H9 (cell line): ENCODE measurements at regions not wholly inside any gene's neighbourhood (a gene's known extent, or its start where the extent isn't known, plus 50 kb on each side); places are given as distances from the start of the nearest gene placed in this dataset.

Source experiments
- DNase-seq: peaks from one replicate; pipeline ENCODE4 v3.0.0-alpha.2; 2017
- H2AFZ ChIP-seq: one replicate; pipeline ENCODE4 v1.6.1; 2013; ENCODE audit warnings: mild to moderate bottlenecking, low read length, control low read depth, moderate library complexity
- H2AK5ac ChIP-seq: 2 replicates; pipeline ENCODE4 v1.6.1; 2013; ENCODE audit warnings: low read length, control low read depth, mixed read lengths; ENCODE audit not compliant: insufficient read length
- H2BK120ac ChIP-seq: one replicate; pipeline ENCODE4 v1.6.1; 2013; ENCODE audit warnings: low read depth, mild to moderate bottlenecking, low read length, control low read depth, inconsistent platforms; ENCODE audit not compliant: poor library complexity, severe bottlenecking
- H2BK12ac ChIP-seq: 2 replicates; pipeline ENCODE4 v1.6.1; 2013; ENCODE audit warnings: low read length, control low read depth, mixed read lengths, low read depth; ENCODE audit not compliant: insufficient read length
- H2BK15ac ChIP-seq: 2 replicates; pipeline ENCODE4 v1.6.1; 2013; ENCODE audit warnings: low read depth, low read length, control low read depth
- H2BK20ac ChIP-seq: one replicate; pipeline ENCODE4 v1.6.1; 2013; ENCODE audit warnings: low read depth, mild to moderate bottlenecking, low read length, control low read depth, inconsistent platforms; ENCODE audit not compliant: poor library complexity, severe bottlenecking
- H2BK5ac ChIP-seq: 2 replicates; pipeline ENCODE4 v1.6.1; 2013; ENCODE audit warnings: low read length, control low read depth, mixed read lengths; ENCODE audit not compliant: insufficient read length
- H3K14ac ChIP-seq: 2 replicates; pipeline ENCODE4 v1.6.1; 2013; ENCODE audit warnings: low read length, control low read depth; ENCODE audit not compliant: insufficient read depth
- H3K18ac ChIP-seq: 2 replicates; pipeline ENCODE4 v1.6.1; 2013; ENCODE audit warnings: low read depth, mild to moderate bottlenecking, mixed read lengths, low read length, control low read depth; ENCODE audit not compliant: insufficient read length
- H3K23ac ChIP-seq: 2 replicates; pipeline ENCODE4 v1.6.1; 2013; ENCODE audit warnings: low read length, control low read depth, mixed read lengths, low read depth; ENCODE audit not compliant: insufficient read length
- H3K23me2 ChIP-seq: 2 replicates; pipeline ENCODE4 v1.6.1; 2013; ENCODE audit warnings: low read depth, mild to moderate bottlenecking, mixed read lengths, low read length, control low read depth; ENCODE audit not compliant: insufficient read length, poor library complexity, severe bottlenecking
- H3K27ac ChIP-seq: 2 replicates; pipeline ENCODE4 v1.5.1; 2013; ENCODE audit warnings: low read length, control low read depth, mixed read lengths, low read depth; ENCODE audit not compliant: insufficient read length
- H3K27me3 ChIP-seq: 2 replicates; pipeline ENCODE4 v1.6.1; 2013; ENCODE audit warnings: low read length, control low read depth, inconsistent platforms; ENCODE audit not compliant: insufficient read depth
- H3K4ac ChIP-seq: 2 replicates; pipeline ENCODE4 v1.6.1; 2013; ENCODE audit warnings: low read depth, mild to moderate bottlenecking, control low read depth, inconsistent platforms, low read length, moderate library complexity
- H3K4me1 ChIP-seq: 2 replicates; pipeline ENCODE4 v1.6.1; 2013; ENCODE audit warnings: low read length, control low read depth, inconsistent platforms; ENCODE audit not compliant: insufficient read depth
- H3K4me2 ChIP-seq: 2 replicates; pipeline ENCODE4 v1.6.1; 2013; ENCODE audit warnings: low read length, control low read depth, mixed read lengths; ENCODE audit not compliant: insufficient read length, insufficient read depth
- H3K56ac ChIP-seq: 2 replicates; pipeline ENCODE4 v1.6.1; 2013; ENCODE audit warnings: low read depth, mild to moderate bottlenecking, mixed read lengths, low read length, control low read depth; ENCODE audit not compliant: insufficient read length
- H3K79me1 ChIP-seq: 2 replicates; pipeline ENCODE4 v1.6.1; 2013; ENCODE audit warnings: low read depth, mild to moderate bottlenecking, moderate library complexity, low read length, control low read depth, inconsistent platforms; ENCODE audit not compliant: insufficient read depth, poor library complexity, severe bottlenecking
- H3K79me2 ChIP-seq: 2 replicates; pipeline ENCODE4 v1.6.1; 2013; ENCODE audit warnings: low read length, control low read depth, inconsistent platforms; ENCODE audit not compliant: insufficient read depth
- H3K9ac ChIP-seq: 2 replicates; pipeline ENCODE4 v1.6.1; 2013; ENCODE audit warnings: low read length, control low read depth, mixed read lengths; ENCODE audit not compliant: insufficient read length; ENCODE audit errors: extremely low read depth
- H3K9me3 ChIP-seq: one replicate; pipeline ENCODE4 v1.6.1; 2013; ENCODE audit warnings: low read depth, low read length, inconsistent platforms; ENCODE audit not compliant: control insufficient read depth
- H3T11ph ChIP-seq: one replicate; pipeline ENCODE4 v1.6.1; 2013; ENCODE audit warnings: mild to moderate bottlenecking, low read length, control low read depth, inconsistent platforms
- H4K20me1 ChIP-seq: one replicate; pipeline ENCODE4 v1.6.1; 2013; ENCODE audit not compliant: control insufficient read depth, insufficient read length, insufficient read depth
- H4K5ac ChIP-seq: 2 replicates; pipeline ENCODE4 v1.6.1; 2013; ENCODE audit warnings: low read depth, mild to moderate bottlenecking, mixed read lengths, low read length, control low read depth; ENCODE audit not compliant: insufficient read length
- H4K8ac ChIP-seq: replicated peaks from 2 replicates; pipeline ENCODE4 v1.6.1; 2013; ENCODE audit warnings: low read length, control low read depth, mixed read lengths, low read depth; ENCODE audit not compliant: insufficient read length
- H4K91ac ChIP-seq: 2 replicates; pipeline ENCODE4 v1.6.1; 2013; ENCODE audit warnings: low read depth, mild to moderate bottlenecking, moderate library complexity, mixed read lengths, low read length, control low read depth; ENCODE audit not compliant: insufficient read length
- H3K27ac Mint-ChIP-seq, 3 experiments: 2 replicates in 2 of 3; 3 replicates in 1 of 3; pipeline ENCODE4 v1.8.0; 2020 to 2021; ENCODE audit warnings: mixed read lengths in 3 of 3, mild to moderate bottlenecking in 1 of 3, moderate library complexity in 1 of 3
- H3K27me3 Mint-ChIP-seq: 2 replicates; pipeline ENCODE4 v1.8.0; 2021; ENCODE audit warnings: low read depth, mild to moderate bottlenecking, moderate library complexity, mixed read lengths
- H3K36me3 Mint-ChIP-seq, 3 experiments: 2 replicates in 2 of 3; 3 replicates in 1 of 3; pipeline ENCODE4 v1.8.0; 2020 to 2021; ENCODE audit warnings: low read depth in 3 of 3, mixed read lengths in 3 of 3; ENCODE audit not compliant: insufficient read depth in 1 of 3
- H3K4me1 Mint-ChIP-seq, 2 experiments: 2 replicates each; pipeline ENCODE4 v1.8.0; 2020; ENCODE audit warnings: mixed read lengths in 2 of 2
- H3K4me3 Mint-ChIP-seq, 2 experiments: 2 replicates in 1 of 2; 3 replicates in 1 of 2; pipeline ENCODE4 v1.8.0; 2020 to 2021; ENCODE audit warnings: mild to moderate bottlenecking in 2 of 2, mixed read lengths in 2 of 2, moderate library complexity in 1 of 2
- H3K9me3 Mint-ChIP-seq, 2 experiments: 2 replicates in 1 of 2; 3 replicates in 1 of 2; pipeline ENCODE4 v1.8.0; 2020; ENCODE audit warnings: mild to moderate bottlenecking in 2 of 2, mixed read lengths in 2 of 2, moderate library complexity in 1 of 2
- WGBS: extraction: QIAGEN DNeasy Blood & Tissue Kit; methylation state at CpG from one replicate; pipeline ENCODE4 v1.1.7; 2013; ENCODE audit warnings: missing lambda C conversion rate, low lambda C conversion rate, mixed read lengths; ENCODE audit not compliant: insufficient read length; ENCODE audit errors: extremely low coverage; 5-methylcytosine and 5-hydroxymethylcytosine counted together
- TF ChIP-seq, protein P1 (sequence below): fragments of 200-600 bp; sonication (generic); conservative IDR thresholded peaks from 3 replicates; pipeline ENCODE4 v1.8.0; 2021; ENCODE audit warnings: antibody characterized with exemption, mild to moderate bottlenecking

DNA sequence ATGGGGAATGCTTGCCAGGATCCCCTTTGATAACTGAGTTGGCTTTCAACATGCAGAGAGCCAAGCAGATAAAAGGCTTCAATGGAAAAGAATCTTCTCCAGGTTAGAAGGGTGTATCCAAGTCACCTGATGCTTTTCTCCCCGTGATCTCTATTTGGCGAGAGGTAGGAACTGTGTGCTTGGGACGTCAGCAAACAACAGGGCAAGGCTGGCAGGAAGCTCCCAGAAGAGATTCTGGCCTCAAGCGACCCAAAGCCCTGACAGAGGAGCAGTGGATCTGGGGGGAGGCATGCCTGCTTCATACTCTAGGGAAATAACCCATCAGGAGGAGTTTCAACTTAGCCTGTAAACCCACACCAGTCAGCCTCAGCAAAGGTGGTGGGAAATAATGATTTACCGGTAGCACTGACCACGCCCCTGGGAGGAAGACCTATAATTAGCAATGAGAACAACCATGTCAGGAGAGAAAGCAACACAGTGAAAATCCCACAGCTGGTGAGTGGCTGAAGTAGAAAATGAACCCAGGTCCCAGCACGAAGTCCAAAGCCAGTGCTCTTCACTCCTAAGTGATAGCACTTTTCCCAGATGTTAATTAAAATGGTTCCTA lies 76.3 kb upstream of the SEC11C start:
- no peak overlapping the region for H3K9ac ChIP-seq
- no peak overlapping the region for H2AK5ac ChIP-seq
- H2BK5ac ChIP-seq: no peak overlapping the region
- no peaks in the 10 kb centered on the region for H3K27me3 ChIP-seq
- Mint-ChIP-seq H3K27ac (no peak overlapping the region), H3K4me1 (peaks cover 0 to 5% of the 10 kb centered on the region in 2 experiments; a peak in 2 of 4 replicates), H3K4me3 (no peak overlapping the region), H3K27me3 (no peaks in the 10 kb centered on the region), H3K9me3 (no peaks in the 10 kb centered on the region; a peak in 1 of 5 replicates), H3K36me3 (no peaks in the 10 kb centered on the region)
- H3K23me2 ChIP-seq: no peaks in the 10 kb centered on the region
- H3K79me1 ChIP-seq: no peaks in the 10 kb centered on the region
- no peak overlapping the region for H3K56ac ChIP-seq
- TF ChIP-seq, protein P1, sequence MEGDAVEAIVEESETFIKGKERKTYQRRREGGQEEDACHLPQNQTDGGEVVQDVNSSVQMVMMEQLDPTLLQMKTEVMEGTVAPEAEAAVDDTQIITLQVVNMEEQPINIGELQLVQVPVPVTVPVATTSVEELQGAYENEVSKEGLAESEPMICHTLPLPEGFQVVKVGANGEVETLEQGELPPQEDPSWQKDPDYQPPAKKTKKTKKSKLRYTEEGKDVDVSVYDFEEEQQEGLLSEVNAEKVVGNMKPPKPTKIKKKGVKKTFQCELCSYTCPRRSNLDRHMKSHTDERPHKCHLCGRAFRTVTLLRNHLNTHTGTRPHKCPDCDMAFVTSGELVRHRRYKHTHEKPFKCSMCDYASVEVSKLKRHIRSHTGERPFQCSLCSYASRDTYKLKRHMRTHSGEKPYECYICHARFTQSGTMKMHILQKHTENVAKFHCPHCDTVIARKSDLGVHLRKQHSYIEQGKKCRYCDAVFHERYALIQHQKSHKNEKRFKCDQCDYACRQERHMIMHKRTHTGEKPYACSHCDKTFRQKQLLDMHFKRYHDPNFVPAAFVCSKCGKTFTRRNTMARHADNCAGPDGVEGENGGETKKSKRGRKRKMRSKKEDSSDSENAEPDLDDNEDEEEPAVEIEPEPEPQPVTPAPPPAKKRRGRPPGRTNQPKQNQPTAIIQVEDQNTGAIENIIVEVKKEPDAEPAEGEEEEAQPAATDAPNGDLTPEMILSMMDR: no peak
- H3K14ac ChIP-seq: no peak overlapping the region
- H3K79me2 ChIP-seq: no peaks in the 10 kb centered on the region
- no peak overlapping the region for H4K91ac ChIP-seq
- H3K9me3 ChIP-seq: no peaks in the 10 kb centered on the region
- H3K4ac ChIP-seq: no peak overlapping the region
- no peak for DNase-seq
- no peak overlapping the region for H2BK12ac ChIP-seq
- H3K18ac ChIP-seq: no peak overlapping the region
- H4K20me1 ChIP-seq: no peaks in the 10 kb centered on the region
- no peak overlapping the region for H4K8ac ChIP-seq
- no peak overlapping the region for H3K27ac ChIP-seq
- H3T11ph ChIP-seq: no peak overlapping the region
- H4K5ac ChIP-seq: no peak overlapping the region
- no peak overlapping the region for H3K4me2 ChIP-seq
- no CpG with 5 or more reads among the region's 7 CpGs for WGBS
- H2BK20ac ChIP-seq: no peak overlapping the region
- no peak overlapping the region for H2BK15ac ChIP-seq
- no peak overlapping the region for H3K23ac ChIP-seq
- no peak overlapping the region for H2AFZ ChIP-seq
- no peaks in the 10 kb centered on the region for H3K4me1 ChIP-seq
- H2BK120ac ChIP-seq: no peak overlapping the region
